HG03342 (cell line): ENCODE measurements at regions not wholly inside any gene's neighbourhood (a gene's known extent, or its start where the extent isn't known, plus 50 kb on each side); places are given as distances from the start of the nearest gene placed in this dataset.
"Not testable (repeated sequence)": the region's sequence is repeated elsewhere in the genome, so short reads cannot be mapped to it uniquely, and the experiment has no call there.

Experiments used
- ATAC-seq: cut with Tn5 transposase; IDR thresholded peaks from one replicate; pipeline ENCODE4 v1.9.1; 2021; ENCODE audit warnings: mild to moderate bottlenecking, moderate library complexity; ENCODE audit not compliant: unreplicated experiment

GRCh38 chr5:53733853-53734252 is 173.4 kb downstream of the NDUFS4 start:
- ATAC-seq = no peak

GRCh38 chr5:53738105-53738504 is 177.7 kb downstream of the NDUFS4 start:
- ATAC-seq = no peak

GRCh38 chr5:53739111-53739510 is 178.7 kb downstream of the NDUFS4 start:
- ATAC-seq = no peak

- ATAC-seq = no peak
Observed at GRCh38 chr5:53749621-53750020, 189.2 kb downstream of the NDUFS4 start.

GRCh38 chr5:53752282-53752681 is 191.8 kb downstream of the NDUFS4 start:
- ATAC-seq = not testable (repeated sequence)

- no peak for ATAC-seq
Observed at GRCh38 chr5:53766673-53767072, 206.2 kb downstream of the NDUFS4 start.

- peak; percentile 61 for ATAC-seq
Observed at GRCh38 chr5:53777864-53778618, 217.6 kb downstream of the NDUFS4 start.

- peak; percentile 51 for ATAC-seq
Observed at GRCh38 chr5:53779541-53779981, 219.1 kb downstream of the NDUFS4 start.

- ATAC-seq = no peak
Observed at GRCh38 chr5:53782620-53783019, 222.2 kb downstream of the NDUFS4 start.

GRCh38 chr5:53783624-53784228 is 223.3 kb downstream of the NDUFS4 start:
- no peak for ATAC-seq

GRCh38 chr5:53784596-53784995 is 224.2 kb downstream of the NDUFS4 start:
- ATAC-seq = no peak

GRCh38 chr5:53785924-53786323 is 225.5 kb downstream of the NDUFS4 start:
- ATAC-seq = no peak

- ATAC-seq = no peak
Observed at GRCh38 chr5:53790026-53790425, 229.6 kb downstream of the NDUFS4 start.

- ATAC-seq = no peak
Observed at GRCh38 chr5:53792338-53792737, 231.9 kb downstream of the NDUFS4 start.

- ATAC-seq = not testable (repeated sequence)
Observed at GRCh38 chr5:53799644-53800043, 239.2 kb downstream of the NDUFS4 start.

- not testable (repeated sequence) for ATAC-seq
Observed at GRCh38 chr5:53808392-53808791, 248.0 kb downstream of the NDUFS4 start.

GRCh38 chr5:53814819-53815218 is 254.4 kb downstream of the NDUFS4 start:
- ATAC-seq = no peak

GRCh38 chr5:53815471-53815870 is 255.0 kb downstream of the NDUFS4 start:
- ATAC-seq = no peak

GRCh38 chr5:53817183-53817582 is 256.7 kb downstream of the NDUFS4 start:
- ATAC-seq = no peak

- ATAC-seq = no peak
Observed at GRCh38 chr5:53819482-53819881, 259.0 kb downstream of the NDUFS4 start.

- peak; percentile 35 for ATAC-seq
Observed at GRCh38 chr5:53820119-53820801, 259.8 kb downstream of the NDUFS4 start.

- ATAC-seq = peak; percentile 96
Observed at GRCh38 chr5:53820802-53821171, 260.3 kb downstream of the NDUFS4 start.
